ENCODE measurements at regions not wholly inside any gene's neighbourhood (a gene's known extent, or its start where the extent isn't known, plus 50 kb on each side); places are given as distances from the start of the nearest gene placed in this dataset.

GRCh38 chr14:54138024-54138353 is 181.4 kb upstream of the BMP4 start:
- TF ChIP-seq CTCF (conservative IDR thresholded peaks at IDR 0.05) = no peak
- TF ChIP-seq EZH2 (IDR thresholded peaks at IDR 0.05; ENCODE audit: low read depth) = no peak
